ENCODE measurements at regions not wholly inside any gene's neighbourhood (a gene's known extent, or its start where the extent isn't known, plus 50 kb on each side); places are given as distances from the start of the nearest gene placed in this dataset.

DNA sequence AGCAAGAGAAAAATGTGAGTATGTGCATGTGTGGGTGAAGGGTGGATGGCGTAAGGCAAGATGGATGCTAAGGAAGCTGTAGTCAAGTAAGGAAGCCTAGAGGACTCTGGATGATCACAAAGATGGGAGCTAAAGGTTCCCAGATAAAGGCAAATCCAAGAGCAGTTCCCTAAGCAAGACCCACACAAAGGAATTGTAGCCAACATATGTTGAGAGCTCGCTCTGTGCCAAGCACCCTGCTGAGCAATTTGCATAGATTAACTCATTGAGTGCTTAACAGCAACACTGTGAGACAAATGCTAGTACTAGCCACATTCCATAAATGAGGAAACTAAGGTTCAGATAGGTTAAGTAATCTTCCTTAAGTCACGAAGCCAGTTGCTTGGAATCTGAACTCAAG is 132.6 kb downstream of the C1D start:
- TF ChIP-seq, protein P1, sequence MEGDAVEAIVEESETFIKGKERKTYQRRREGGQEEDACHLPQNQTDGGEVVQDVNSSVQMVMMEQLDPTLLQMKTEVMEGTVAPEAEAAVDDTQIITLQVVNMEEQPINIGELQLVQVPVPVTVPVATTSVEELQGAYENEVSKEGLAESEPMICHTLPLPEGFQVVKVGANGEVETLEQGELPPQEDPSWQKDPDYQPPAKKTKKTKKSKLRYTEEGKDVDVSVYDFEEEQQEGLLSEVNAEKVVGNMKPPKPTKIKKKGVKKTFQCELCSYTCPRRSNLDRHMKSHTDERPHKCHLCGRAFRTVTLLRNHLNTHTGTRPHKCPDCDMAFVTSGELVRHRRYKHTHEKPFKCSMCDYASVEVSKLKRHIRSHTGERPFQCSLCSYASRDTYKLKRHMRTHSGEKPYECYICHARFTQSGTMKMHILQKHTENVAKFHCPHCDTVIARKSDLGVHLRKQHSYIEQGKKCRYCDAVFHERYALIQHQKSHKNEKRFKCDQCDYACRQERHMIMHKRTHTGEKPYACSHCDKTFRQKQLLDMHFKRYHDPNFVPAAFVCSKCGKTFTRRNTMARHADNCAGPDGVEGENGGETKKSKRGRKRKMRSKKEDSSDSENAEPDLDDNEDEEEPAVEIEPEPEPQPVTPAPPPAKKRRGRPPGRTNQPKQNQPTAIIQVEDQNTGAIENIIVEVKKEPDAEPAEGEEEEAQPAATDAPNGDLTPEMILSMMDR (conservative IDR thresholded peaks at IDR 0.05 in 1 of 2, IDR thresholded peaks at IDR 0.05 in 1 of 2; ENCODE audit: extremely low read depth in 1 of 2, insufficient read depth in 1 of 2, low read depth in 1 of 2, low read length in 2 of 2), result no peak
- TF ChIP-seq EZH2 (IDR thresholded peaks at IDR 0.05; ENCODE audit: borderline replicate concordance, low read length), result no peak
